GM23338 (cell line): ENCODE measurements at regions not wholly inside any gene's neighbourhood (a gene's known extent, or its start where the extent isn't known, plus 50 kb on each side); places are given as distances from the start of the nearest gene placed in this dataset.

Experiments
- ATAC-seq: fragments of 200-7000 bp; cut with Tn5 transposase; 3 replicates; pipeline ENCODE4 v1.9.1; 2020
- DNase-seq: peaks from one replicate; pipeline ENCODE4 v3.0.0-alpha.2; 2015; ENCODE audit warnings: low spot score
- H2AFZ ChIP-seq: fragments of 200-600 bp; sonication (generic); 2 replicates; pipeline ENCODE4 v1.8.0; 2016; ENCODE audit warnings: antibody characterized with exemption, mild to moderate bottlenecking, moderate library complexity
- H3F3A ChIP-seq: fragments of 200-600 bp; sonication (generic); replicated peaks from 2 replicates; pipeline ENCODE4 v1.8.0; 2017; ENCODE audit warnings: antibody characterized with exemption, mixed run types, low read depth
- H3K27ac ChIP-seq: fragments of 200-600 bp; sonication (generic); 2 replicates; pipeline ENCODE4 v1.6.1; 2016; ENCODE audit warnings: low read depth
- H3K27me3 ChIP-seq: fragments of 200-600 bp; sonication (generic); 2 replicates; pipeline ENCODE4 v1.8.0; 2016; ENCODE audit warnings: mild to moderate bottlenecking, mixed run types, moderate library complexity; ENCODE audit not compliant: insufficient read depth
- H3K36me3 ChIP-seq: fragments of 200-600 bp; sonication (generic); 2 replicates; pipeline ENCODE4 v1.8.0; 2016; ENCODE audit warnings: mild to moderate bottlenecking; ENCODE audit not compliant: insufficient read depth
- H3K4me1 ChIP-seq: fragments of 200-600 bp; sonication (generic); 2 replicates; pipeline ENCODE4 v1.8.0; 2016; ENCODE audit warnings: mild to moderate bottlenecking, moderate library complexity; ENCODE audit not compliant: insufficient read depth
- H3K4me2 ChIP-seq: fragments of 200-600 bp; sonication (generic); 2 replicates; pipeline ENCODE4 v1.7.1; 2017; ENCODE audit warnings: mixed run types
- H3K4me3 ChIP-seq: fragments of 200-600 bp; sonication (generic); 2 replicates; pipeline ENCODE4 v1.6.1; 2016; ENCODE audit warnings: mixed run types
- H3K79me2 ChIP-seq: fragments of 200-600 bp; sonication (generic); replicated peaks from 2 replicates; pipeline ENCODE4 v1.8.0; 2017; ENCODE audit warnings: mild to moderate bottlenecking; ENCODE audit not compliant: insufficient read depth
- H3K9me2 ChIP-seq: fragments of 200-600 bp; sonication (generic); 2 replicates; pipeline ENCODE4 v1.8.0; 2017; ENCODE audit not compliant: insufficient read depth
- H4K20me1 ChIP-seq: fragments of 200-600 bp; sonication (generic); replicated peaks from 2 replicates; pipeline ENCODE4 v1.8.0; 2017; ENCODE audit warnings: mild to moderate bottlenecking; ENCODE audit not compliant: insufficient read depth
- H3K27ac Mint-ChIP-seq: 2 replicates; pipeline ENCODE4 v1.8.0; 2020; ENCODE audit warnings: inconsistent platforms, mild to moderate bottlenecking, moderate library complexity, mixed read lengths
- H3K27me3 Mint-ChIP-seq: 3 replicates; pipeline ENCODE4 v1.8.0; 2022; ENCODE audit warnings: low read depth, mild to moderate bottlenecking, moderate library complexity, mixed read lengths, inconsistent platforms; ENCODE audit not compliant: insufficient read depth, poor library complexity
- H3K36me3 Mint-ChIP-seq: 3 replicates; pipeline ENCODE4 v1.8.0; 2021; ENCODE audit warnings: low read depth, mild to moderate bottlenecking, inconsistent platforms, moderate library complexity, mixed read lengths
- H3K4me1 Mint-ChIP-seq: 3 replicates; pipeline ENCODE4 v1.8.0; 2020; ENCODE audit warnings: mild to moderate bottlenecking, inconsistent platforms, mixed read lengths
- H3K4me3 Mint-ChIP-seq: 3 replicates; pipeline ENCODE4 v1.8.0; 2021; ENCODE audit warnings: moderate library complexity, mild to moderate bottlenecking, inconsistent platforms, mixed read lengths
- H3K9me3 Mint-ChIP-seq: 3 replicates; pipeline ENCODE4 v1.8.0; 2020; ENCODE audit warnings: moderate library complexity, mild to moderate bottlenecking, inconsistent platforms, mixed read lengths
- CREB1 ChIP-seq: fragments of 250-450 bp; sonication (Bioruptor Pico); IDR thresholded peaks from 2 replicates; pipeline ENCODE4 v1.5.0; 2020; ENCODE audit warnings: low read depth, mild to moderate bottlenecking, moderate library complexity
- CTCF ChIP-seq, 2 experiments: fragments of 200-600 bp in 1 of 2; sonication (generic) in 1 of 2; conservative IDR thresholded peaks; 2 replicates each; pipeline versions ENCODE4 v1.5.1 to v1.6.1; 2016 to 2017; ENCODE audit warnings: antibody characterized with exemption in 2 of 2, low read depth in 2 of 2, mild to moderate bottlenecking in 2 of 2, moderate library complexity in 1 of 2
- EZH2 ChIP-seq: fragments of 200-600 bp; sonication (generic); IDR thresholded peaks from one replicate; pipeline ENCODE4 v1.8.0; 2017; ENCODE audit warnings: antibody characterized with exemption, mild to moderate bottlenecking, low read depth; ENCODE audit not compliant: unreplicated experiment
- EZH2phosphoT487 ChIP-seq: fragments of 200-600 bp; sonication (generic); IDR thresholded peaks from one replicate; pipeline ENCODE4 v1.8.1; 2018; ENCODE audit warnings: antibody characterized with exemption; ENCODE audit not compliant: unreplicated experiment
- JUNB ChIP-seq: IDR thresholded peaks from one replicate; pipeline ENCODE4 v1.6.1; 2016; ENCODE audit warnings: antibody characterized with exemption; ENCODE audit not compliant: unreplicated experiment
- NANOG ChIP-seq: IDR thresholded peaks from 2 replicates; pipeline ENCODE4 v1.6.1; 2016; ENCODE audit warnings: antibody characterized with exemption, borderline replicate concordance
- POLR2AphosphoS5 ChIP-seq: IDR thresholded peaks from 2 replicates; pipeline ENCODE4 v1.6.1; 2016; ENCODE audit warnings: antibody characterized with exemption, low read depth
- STAT1 ChIP-seq: IDR thresholded peaks from one replicate; pipeline ENCODE4 v1.6.1; 2016; ENCODE audit warnings: antibody characterized with exemption; ENCODE audit not compliant: unreplicated experiment
- ZNF114 ChIP-seq: fragments of 250-450 bp; sonication (Bioruptor Pico); IDR thresholded peaks from 2 replicates; pipeline ENCODE4 v1.5.0; 2020; ENCODE audit warnings: mild to moderate bottlenecking, moderate library complexity
- ZNF331 ChIP-seq: fragments of 250-450 bp; sonication (Bioruptor Pico); IDR thresholded peaks from 2 replicates; pipeline ENCODE4 v1.5.0; 2020; ENCODE audit warnings: low read depth, mild to moderate bottlenecking, moderate library complexity
- TF ChIP-seq, protein P1 (sequence below): IDR thresholded peaks from one replicate; pipeline ENCODE4 v1.6.1; 2018; ENCODE audit warnings: antibody characterized with exemption; ENCODE audit not compliant: unreplicated experiment
- TF ChIP-seq, protein P2 (sequence below): fragments of 250-450 bp; sonication (Bioruptor Pico); IDR thresholded peaks from 2 replicates; pipeline ENCODE4 v1.5.0; 2020; ENCODE audit warnings: mild to moderate bottlenecking, moderate library complexity
- TF ChIP-seq, protein P3 (sequence below): IDR thresholded peaks from 2 replicates; pipeline ENCODE4 v1.6.1; 2016; ENCODE audit warnings: antibody characterized with exemption

DNA sequence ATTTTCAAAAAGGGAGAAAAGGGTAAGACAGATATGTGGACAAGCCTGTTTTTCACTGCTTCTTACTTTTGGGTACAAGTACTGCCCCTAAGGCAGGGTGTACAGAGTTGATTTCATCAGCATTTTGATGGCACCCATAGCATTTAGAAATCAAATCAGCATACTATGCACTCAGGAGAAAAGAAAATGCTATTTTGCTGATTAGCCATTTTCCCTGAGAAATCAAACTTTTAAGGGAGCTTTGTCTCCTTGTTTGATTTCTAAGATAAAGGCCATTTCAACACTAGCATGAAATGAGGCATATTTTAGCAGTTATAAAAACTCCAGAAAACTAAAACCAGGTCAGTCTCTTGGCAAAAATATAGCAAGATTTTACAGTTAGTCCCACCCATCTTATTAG lies 2269.4 kb upstream of the WWC1 start:
- H3K27me3 Mint-ChIP-seq: no peaks in the 10 kb centered on the region
- no peak overlapping the region for H3K27ac Mint-ChIP-seq
- no peaks in the 10 kb centered on the region for H4K20me1 ChIP-seq
- H3K4me1 Mint-ChIP-seq: peaks cover 4% of the 10 kb centered on the region; the same call in 1 of the 3 replicates
- H3K4me2 ChIP-seq: no peak overlapping the region
- no peaks in the 10 kb centered on the region for H3K4me1 ChIP-seq
- DNase-seq: no peak
- ATAC-seq: no peak
- H3K27ac ChIP-seq: no peak overlapping the region
- H3K4me3 Mint-ChIP-seq: no peak overlapping the region
- H3K36me3 Mint-ChIP-seq: no peaks in the 10 kb centered on the region
- no peaks in the 10 kb centered on the region for H3K27me3 ChIP-seq
- H3F3A ChIP-seq: no peaks in the 10 kb centered on the region
- TF ChIP-seq EZH2 (no peak), NANOG (no peak), POLR2AphosphoS5 (no peak), ZNF331 (no peak), JUNB (no peak), STAT1 (no peak), CREB1 (CRISPR knock-in tag) (no peak), ZNF114 (no peak), EZH2phosphoT487 (no peak), CTCF (conservative IDR thresholded peaks at IDR 0.05; ENCODE audit: low read depth in 2 of 2) (no peak)
- TF ChIP-seq, protein P1, sequence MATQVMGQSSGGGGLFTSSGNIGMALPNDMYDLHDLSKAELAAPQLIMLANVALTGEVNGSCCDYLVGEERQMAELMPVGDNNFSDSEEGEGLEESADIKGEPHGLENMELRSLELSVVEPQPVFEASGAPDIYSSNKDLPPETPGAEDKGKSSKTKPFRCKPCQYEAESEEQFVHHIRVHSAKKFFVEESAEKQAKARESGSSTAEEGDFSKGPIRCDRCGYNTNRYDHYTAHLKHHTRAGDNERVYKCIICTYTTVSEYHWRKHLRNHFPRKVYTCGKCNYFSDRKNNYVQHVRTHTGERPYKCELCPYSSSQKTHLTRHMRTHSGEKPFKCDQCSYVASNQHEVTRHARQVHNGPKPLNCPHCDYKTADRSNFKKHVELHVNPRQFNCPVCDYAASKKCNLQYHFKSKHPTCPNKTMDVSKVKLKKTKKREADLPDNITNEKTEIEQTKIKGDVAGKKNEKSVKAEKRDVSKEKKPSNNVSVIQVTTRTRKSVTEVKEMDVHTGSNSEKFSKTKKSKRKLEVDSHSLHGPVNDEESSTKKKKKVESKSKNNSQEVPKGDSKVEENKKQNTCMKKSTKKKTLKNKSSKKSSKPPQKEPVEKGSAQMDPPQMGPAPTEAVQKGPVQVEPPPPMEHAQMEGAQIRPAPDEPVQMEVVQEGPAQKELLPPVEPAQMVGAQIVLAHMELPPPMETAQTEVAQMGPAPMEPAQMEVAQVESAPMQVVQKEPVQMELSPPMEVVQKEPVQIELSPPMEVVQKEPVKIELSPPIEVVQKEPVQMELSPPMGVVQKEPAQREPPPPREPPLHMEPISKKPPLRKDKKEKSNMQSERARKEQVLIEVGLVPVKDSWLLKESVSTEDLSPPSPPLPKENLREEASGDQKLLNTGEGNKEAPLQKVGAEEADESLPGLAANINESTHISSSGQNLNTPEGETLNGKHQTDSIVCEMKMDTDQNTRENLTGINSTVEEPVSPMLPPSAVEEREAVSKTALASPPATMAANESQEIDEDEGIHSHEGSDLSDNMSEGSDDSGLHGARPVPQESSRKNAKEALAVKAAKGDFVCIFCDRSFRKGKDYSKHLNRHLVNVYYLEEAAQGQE: no peak
- TF ChIP-seq, protein P2, sequence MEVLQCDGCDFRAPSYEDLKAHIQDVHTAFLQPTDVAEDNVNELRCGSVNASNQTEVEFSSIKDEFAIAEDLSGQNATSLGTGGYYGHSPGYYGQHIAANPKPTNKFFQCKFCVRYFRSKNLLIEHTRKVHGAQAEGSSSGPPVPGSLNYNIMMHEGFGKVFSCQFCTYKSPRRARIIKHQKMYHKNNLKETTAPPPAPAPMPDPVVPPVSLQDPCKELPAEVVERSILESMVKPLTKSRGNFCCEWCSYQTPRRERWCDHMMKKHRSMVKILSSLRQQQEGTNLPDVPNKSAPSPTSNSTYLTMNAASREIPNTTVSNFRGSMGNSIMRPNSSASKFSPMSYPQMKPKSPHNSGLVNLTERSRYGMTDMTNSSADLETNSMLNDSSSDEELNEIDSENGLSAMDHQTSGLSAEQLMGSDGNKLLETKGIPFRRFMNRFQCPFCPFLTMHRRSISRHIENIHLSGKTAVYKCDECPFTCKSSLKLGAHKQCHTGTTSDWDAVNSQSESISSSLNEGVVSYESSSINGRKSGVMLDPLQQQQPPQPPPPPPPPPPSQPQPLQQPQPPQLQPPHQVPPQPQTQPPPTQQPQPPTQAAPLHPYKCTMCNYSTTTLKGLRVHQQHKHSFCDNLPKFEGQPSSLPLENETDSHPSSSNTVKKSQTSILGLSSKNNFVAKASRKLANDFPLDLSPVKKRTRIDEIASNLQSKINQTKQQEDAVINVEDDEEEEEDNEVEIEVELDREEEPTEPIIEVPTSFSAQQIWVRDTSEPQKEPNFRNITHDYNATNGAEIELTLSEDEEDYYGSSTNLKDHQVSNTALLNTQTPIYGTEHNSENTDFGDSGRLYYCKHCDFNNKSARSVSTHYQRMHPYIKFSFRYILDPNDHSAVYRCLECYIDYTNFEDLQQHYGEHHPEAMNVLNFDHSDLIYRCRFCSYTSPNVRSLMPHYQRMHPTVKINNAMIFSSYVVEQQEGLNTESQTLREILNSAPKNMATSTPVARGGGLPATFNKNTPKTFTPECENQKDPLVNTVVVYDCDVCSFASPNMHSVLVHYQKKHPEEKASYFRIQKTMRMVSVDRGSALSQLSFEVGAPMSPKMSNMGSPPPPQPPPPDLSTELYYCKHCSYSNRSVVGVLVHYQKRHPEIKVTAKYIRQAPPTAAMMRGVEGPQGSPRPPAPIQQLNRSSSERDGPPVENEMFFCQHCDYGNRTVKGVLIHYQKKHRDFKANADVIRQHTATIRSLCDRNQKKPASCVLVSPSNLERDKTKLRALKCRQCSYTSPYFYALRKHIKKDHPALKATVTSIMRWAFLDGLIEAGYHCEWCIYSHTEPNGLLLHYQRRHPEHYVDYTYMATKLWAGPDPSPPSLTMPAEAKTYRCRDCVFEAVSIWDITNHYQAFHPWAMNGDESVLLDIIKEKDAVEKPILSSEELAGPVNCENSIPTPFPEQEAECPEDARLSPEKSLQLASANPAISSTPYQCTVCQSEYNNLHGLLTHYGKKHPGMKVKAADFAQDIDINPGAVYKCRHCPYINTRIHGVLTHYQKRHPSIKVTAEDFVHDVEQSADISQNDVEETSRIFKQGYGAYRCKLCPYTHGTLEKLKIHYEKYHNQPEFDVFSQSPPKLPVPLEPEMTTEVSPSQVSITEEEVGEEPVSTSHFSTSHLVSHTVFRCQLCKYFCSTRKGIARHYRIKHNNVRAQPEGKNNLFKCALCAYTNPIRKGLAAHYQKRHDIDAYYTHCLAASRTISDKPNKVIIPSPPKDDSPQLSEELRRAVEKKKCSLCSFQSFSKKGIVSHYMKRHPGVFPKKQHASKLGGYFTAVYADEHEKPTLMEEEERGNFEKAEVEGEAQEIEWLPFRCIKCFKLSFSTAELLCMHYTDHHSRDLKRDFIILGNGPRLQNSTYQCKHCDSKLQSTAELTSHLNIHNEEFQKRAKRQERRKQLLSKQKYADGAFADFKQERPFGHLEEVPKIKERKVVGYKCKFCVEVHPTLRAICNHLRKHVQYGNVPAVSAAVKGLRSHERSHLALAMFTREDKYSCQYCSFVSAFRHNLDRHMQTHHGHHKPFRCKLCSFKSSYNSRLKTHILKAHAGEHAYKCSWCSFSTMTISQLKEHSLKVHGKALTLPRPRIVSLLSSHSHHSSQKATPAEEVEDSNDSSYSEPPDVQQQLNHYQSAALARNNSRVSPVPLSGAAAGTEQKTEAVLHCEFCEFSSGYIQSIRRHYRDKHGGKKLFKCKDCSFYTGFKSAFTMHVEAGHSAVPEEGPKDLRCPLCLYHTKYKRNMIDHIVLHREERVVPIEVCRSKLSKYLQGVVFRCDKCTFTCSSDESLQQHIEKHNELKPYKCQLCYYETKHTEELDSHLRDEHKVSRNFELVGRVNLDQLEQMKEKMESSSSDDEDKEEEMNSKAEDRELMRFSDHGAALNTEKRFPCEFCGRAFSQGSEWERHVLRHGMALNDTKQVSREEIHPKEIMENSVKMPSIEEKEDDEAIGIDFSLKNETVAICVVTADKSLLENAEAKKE (CRISPR knock-in tag): no peak
- TF ChIP-seq, protein P3, sequence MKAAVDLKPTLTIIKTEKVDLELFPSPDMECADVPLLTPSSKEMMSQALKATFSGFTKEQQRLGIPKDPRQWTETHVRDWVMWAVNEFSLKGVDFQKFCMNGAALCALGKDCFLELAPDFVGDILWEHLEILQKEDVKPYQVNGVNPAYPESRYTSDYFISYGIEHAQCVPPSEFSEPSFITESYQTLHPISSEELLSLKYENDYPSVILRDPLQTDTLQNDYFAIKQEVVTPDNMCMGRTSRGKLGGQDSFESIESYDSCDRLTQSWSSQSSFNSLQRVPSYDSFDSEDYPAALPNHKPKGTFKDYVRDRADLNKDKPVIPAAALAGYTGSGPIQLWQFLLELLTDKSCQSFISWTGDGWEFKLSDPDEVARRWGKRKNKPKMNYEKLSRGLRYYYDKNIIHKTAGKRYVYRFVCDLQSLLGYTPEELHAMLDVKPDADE: no peak
- H3K4me3 ChIP-seq: no peak overlapping the region
- H2AFZ ChIP-seq: no peak overlapping the region
- H3K9me3 Mint-ChIP-seq: no peaks in the 10 kb centered on the region
- no peaks in the 10 kb centered on the region for H3K79me2 ChIP-seq
- no peaks in the 10 kb centered on the region for H3K36me3 ChIP-seq
- H3K9me2 ChIP-seq: no peaks in the 10 kb centered on the region
